Brain microvascular endothelial cell (primary cell): ENCODE measurements at regions not wholly inside any gene's neighbourhood (a gene's known extent, or its start where the extent isn't known, plus 50 kb on each side); places are given as distances from the start of the nearest gene placed in this dataset.

Experiments
- DNase-seq: peaks from one replicate; pipeline ENCODE4 v3.0.0-alpha.2; 2020
- H3K27ac ChIP-seq: fragments of 250-450 bp; sonication (Bioruptor Pico); 2 replicates; pipeline ENCODE4 v1.5.1; 2020; ENCODE audit warnings: mild to moderate bottlenecking, moderate library complexity
- H3K27me3 ChIP-seq: fragments of 250-450 bp; sonication (Bioruptor Pico); replicated peaks from 2 replicates; pipeline ENCODE4 v1.5.1; 2020; ENCODE audit warnings: mild to moderate bottlenecking
- H3K36me3 ChIP-seq: fragments of 250-450 bp; sonication (Bioruptor Pico); replicated peaks from 2 replicates; pipeline ENCODE4 v1.5.1; 2020; ENCODE audit warnings: mild to moderate bottlenecking
- H3K4me3 ChIP-seq: 2 replicates; pipeline ENCODE4 v1.5.1; 2011; ENCODE audit warnings: low read depth, mild to moderate bottlenecking, control low read depth, low read length, moderate library complexity
- CTCF ChIP-seq: IDR thresholded peaks from 2 replicates; pipeline ENCODE4 v1.5.1; 2011; ENCODE audit warnings: low read depth, mild to moderate bottlenecking, moderate library complexity, low read length, control low read depth, inconsistent platforms; ENCODE audit errors: missing control alignments
- in situ Hi-C: cut with HindIII; loops from 2 replicates; pipeline ENCODE4 v1.10.0; 2017; ENCODE audit warnings: low sequenced_read_pairs, low pct_ligation_motif_present

- no peak for DNase-seq
- no peak for TF ChIP-seq CTCF
These were observed 90.2 kb downstream of the TMEM174 start for GRCh38 chr5:73263001-73263710.

GRCh38 chr5:73256862-73257261, 83.9 kb downstream of the TMEM174 start:
- no peak for TF ChIP-seq CTCF
- Histone ChIP-seq H3K27me3 (no peaks in the 10 kb centered on the region), H3K36me3 (no peaks in the 10 kb centered on the region), H3K27ac (no peak overlapping the region), H3K4me3 (no peak overlapping the region)
- DNase-seq, result no peak
- in situ Hi-C loops, result no loop called here

More at GRCh38 chr5:73263001-73263710, 90.2 kb downstream of the TMEM174 start:
- H3K36me3 ChIP-seq, result no peaks in the 10 kb centered on the region
- H3K4me3 ChIP-seq, result no peak overlapping the region
- H3K27ac ChIP-seq, result no peak overlapping the region
- in situ Hi-C loops, result no loop called here
- H3K27me3 ChIP-seq, result no peaks in the 10 kb centered on the region

- Histone ChIP-seq H3K27ac (no peak overlapping the region), H3K36me3 (no peaks in the 10 kb centered on the region), H3K4me3 (no peak overlapping the region), H3K27me3 (no peaks in the 10 kb centered on the region)
- TF ChIP-seq CTCF, result no peak
- DNase-seq, result no peak
- in situ Hi-C loops, result no loop called here
These were observed 83.5 kb downstream of the TMEM174 start for GRCh38 chr5:73256462-73256861.

- H3K36me3 ChIP-seq, result no peaks in the 10 kb centered on the region
- in situ Hi-C loops, result no loop called here
- no peak for DNase-seq
- no peak overlapping the region for H3K27ac ChIP-seq
- H3K27me3 ChIP-seq, result no peaks in the 10 kb centered on the region
- H3K4me3 ChIP-seq, result no peak overlapping the region
- no peak for TF ChIP-seq CTCF
These were observed 83.0 kb downstream of the TMEM174 start for GRCh38 chr5:73256012-73256411.

- no peaks in the 10 kb centered on the region for H3K36me3 ChIP-seq
- no peak overlapping the region for H3K27ac ChIP-seq
- DNase-seq, result no peak
- H3K4me3 ChIP-seq, result no peak overlapping the region
- no peak for TF ChIP-seq CTCF
- in situ Hi-C loops, result no loop called here
- H3K27me3 ChIP-seq, result no peaks in the 10 kb centered on the region
These were observed 81.6 kb downstream of the TMEM174 start for GRCh38 chr5:73254642-73255041.
